ENCODE measurements at regions not wholly inside any gene's neighbourhood (a gene's known extent, or its start where the extent isn't known, plus 50 kb on each side); places are given as distances from the start of the nearest gene placed in this dataset.

GRCh38 chr21:24636696-24637095 is 970.6 kb downstream of the MRPL39 start:
- no peak for TF ChIP-seq CTCF (IDR thresholded peaks at IDR 0.05; ENCODE audit: low read depth, low read length, missing input control)
- no peak for TF ChIP-seq REST (IDR thresholded peaks at IDR 0.05)
- no peak for TF ChIP-seq MAX (IDR thresholded peaks at IDR 0.05)
- no peak for TF ChIP-seq EGR1 (IDR thresholded peaks at IDR 0.05; ENCODE audit: low read depth in 2 of 2)
- TF ChIP-seq TAF1 (conservative IDR thresholded peaks at IDR 0.05) = no peak
